Endothelial cell (in vitro differentiated cells): ENCODE measurements at regions not wholly inside any gene's neighbourhood (a gene's known extent, or its start where the extent isn't known, plus 50 kb on each side); places are given as distances from the start of the nearest gene placed in this dataset.

Experiments
- DNase-seq: peaks from one replicate; pipeline ENCODE4 v3.0.0; 2021; ENCODE audit warnings: low spot score
- H3K27ac Mint-ChIP-seq: one replicate; pipeline ENCODE4 v1.8.0; 2021; ENCODE audit warnings: mixed read lengths, inconsistent platforms; ENCODE audit not compliant: unreplicated experiment
- H3K27me3 Mint-ChIP-seq: one replicate; pipeline ENCODE4 v1.8.0; 2021; ENCODE audit warnings: mild to moderate bottlenecking, moderate library complexity, mixed read lengths, inconsistent platforms; ENCODE audit not compliant: unreplicated experiment
- H3K36me3 Mint-ChIP-seq: one replicate; pipeline ENCODE4 v1.8.0; 2021; ENCODE audit warnings: mild to moderate bottlenecking, low read depth, mixed read lengths, inconsistent platforms; ENCODE audit not compliant: unreplicated experiment
- H3K4me1 Mint-ChIP-seq: one replicate; pipeline ENCODE4 v1.8.0; 2021; ENCODE audit warnings: mild to moderate bottlenecking, mixed read lengths, inconsistent platforms; ENCODE audit not compliant: unreplicated experiment
- H3K4me3 Mint-ChIP-seq: one replicate; pipeline ENCODE4 v1.8.0; 2021; ENCODE audit warnings: mild to moderate bottlenecking, mixed read lengths, inconsistent platforms; ENCODE audit not compliant: unreplicated experiment
- H3K9me3 Mint-ChIP-seq: one replicate; pipeline ENCODE4 v1.8.0; 2021; ENCODE audit warnings: mixed read lengths, inconsistent platforms; ENCODE audit not compliant: unreplicated experiment
- CTCF ChIP-seq: fragments of 200-600 bp; sonication (generic); IDR thresholded peaks from one replicate; pipeline ENCODE4 v1.5.0; 2021; ENCODE audit warnings: antibody characterized with exemption; ENCODE audit not compliant: unreplicated experiment

GRCh38 chr17:69945698-69946185, 129.3 kb upstream of the KCNJ16 start:
- no peaks in the 10 kb centered on the region for H3K36me3 Mint-ChIP-seq
- no peak for TF ChIP-seq CTCF
- no peak overlapping the region for H3K27ac Mint-ChIP-seq
- H3K4me3 Mint-ChIP-seq: no peak overlapping the region
- H3K27me3 Mint-ChIP-seq: no peaks in the 10 kb centered on the region
- H3K9me3 Mint-ChIP-seq: no peaks in the 10 kb centered on the region
- peaks cover 3% of the 10 kb centered on the region for H3K4me1 Mint-ChIP-seq
- DNase-seq: no peak

GRCh38 chr17:69947027-69947759, 127.8 kb upstream of the KCNJ16 start:
- Mint-ChIP-seq H3K36me3 (no peaks in the 10 kb centered on the region), H3K9me3 (no peaks in the 10 kb centered on the region), H3K27ac (no peak overlapping the region), H3K4me1 (peaks cover 3% of the 10 kb centered on the region), H3K4me3 (no peak overlapping the region), H3K27me3 (no peaks in the 10 kb centered on the region)
- TF ChIP-seq CTCF: no peak
- DNase-seq: no peak

GRCh38 chr17:69948406-69948805, 126.6 kb upstream of the KCNJ16 start:
- no peaks in the 10 kb centered on the region for H3K27me3 Mint-ChIP-seq
- TF ChIP-seq CTCF: no peak
- no peak overlapping the region for H3K4me3 Mint-ChIP-seq
- no peaks in the 10 kb centered on the region for H3K9me3 Mint-ChIP-seq
- peaks cover 3% of the 10 kb centered on the region for H3K4me1 Mint-ChIP-seq
- no peak for DNase-seq
- no peak overlapping the region for H3K27ac Mint-ChIP-seq
- no peaks in the 10 kb centered on the region for H3K36me3 Mint-ChIP-seq

- H3K27me3 Mint-ChIP-seq: no peaks in the 10 kb centered on the region
- no peak overlapping the region for H3K27ac Mint-ChIP-seq
- TF ChIP-seq CTCF: no peak
- H3K9me3 Mint-ChIP-seq: no peaks in the 10 kb centered on the region
- H3K4me3 Mint-ChIP-seq: no peak overlapping the region
- peaks cover 3% of the 10 kb centered on the region for H3K4me1 Mint-ChIP-seq
- no peaks in the 10 kb centered on the region for H3K36me3 Mint-ChIP-seq
- no peak for DNase-seq
Measured at GRCh38 chr17:69949496-69949895, 125.5 kb upstream of the KCNJ16 start.

- H3K9me3 Mint-ChIP-seq: no peaks in the 10 kb centered on the region
- H3K4me1 Mint-ChIP-seq: peaks cover 3% of the 10 kb centered on the region
- no peak overlapping the region for H3K4me3 Mint-ChIP-seq
- H3K27me3 Mint-ChIP-seq: no peaks in the 10 kb centered on the region
- TF ChIP-seq CTCF: no peak
- DNase-seq: no peak
- no peaks in the 10 kb centered on the region for H3K36me3 Mint-ChIP-seq
- no peak overlapping the region for H3K27ac Mint-ChIP-seq
Measured at GRCh38 chr17:69949973-69950695, 124.9 kb upstream of the KCNJ16 start.
